GM23338 (cell line): ENCODE measurements at regions not wholly inside any gene's neighbourhood (a gene's known extent, or its start where the extent isn't known, plus 50 kb on each side); places are given as distances from the start of the nearest gene placed in this dataset.

Experiments used
- CTCF ChIP-seq, 2 experiments: fragments of 200-600 bp in 1 of 2; sonication (generic) in 1 of 2; conservative IDR thresholded peaks; 2 replicates each; pipeline versions ENCODE4 v1.5.1 to v1.6.1; 2016 to 2017; ENCODE audit warnings: antibody characterized with exemption in 2 of 2, low read depth in 2 of 2, mild to moderate bottlenecking in 2 of 2, moderate library complexity in 1 of 2
- POLR2AphosphoS5 ChIP-seq: IDR thresholded peaks from 2 replicates; pipeline ENCODE4 v1.6.1; 2016; ENCODE audit warnings: antibody characterized with exemption, low read depth

DNA sequence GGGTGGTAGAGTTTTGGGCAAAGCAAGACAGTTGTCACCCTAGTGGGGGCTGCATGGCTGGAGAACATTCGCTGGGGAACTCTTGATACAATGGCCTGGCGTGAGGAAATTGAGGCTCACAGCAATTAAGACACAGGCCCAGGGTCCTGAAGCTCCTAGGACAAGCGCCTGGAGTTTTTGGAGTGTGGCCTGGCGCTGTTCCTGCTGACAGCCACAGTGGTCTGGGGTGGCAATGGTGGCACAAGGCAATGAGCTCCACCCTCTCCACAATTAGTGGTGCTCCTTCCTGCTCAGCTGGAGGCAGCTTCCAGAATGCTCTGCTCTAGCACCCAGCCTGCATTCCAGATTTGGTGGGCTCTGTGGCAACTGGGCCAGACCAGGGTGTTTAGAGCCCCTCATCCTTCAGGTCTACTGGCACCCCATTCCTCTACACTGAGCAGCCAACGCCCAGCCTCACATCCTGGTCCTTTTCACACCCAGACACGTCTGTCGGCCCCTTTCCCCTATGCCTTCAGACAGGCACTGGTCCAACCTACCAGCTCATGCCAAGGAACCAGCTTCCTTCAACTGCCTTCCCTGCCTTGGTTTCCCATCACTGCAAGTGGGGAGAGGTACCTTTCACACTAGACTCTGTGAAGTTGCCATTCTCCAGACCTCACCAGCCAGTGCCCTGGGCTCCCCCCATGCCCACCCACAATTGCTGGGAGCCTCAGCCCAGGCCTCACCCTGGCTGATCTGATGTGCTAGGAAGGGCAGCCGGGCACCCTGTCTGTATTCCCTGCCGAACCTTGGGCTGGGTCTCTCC is 138.1 kb upstream of the COL5A1 start:
- TF ChIP-seq CTCF (conservative IDR thresholded peaks at IDR 0.05; ENCODE audit: low read depth in 2 of 2), result no peak
- TF ChIP-seq POLR2AphosphoS5, result no peak
